ENCODE measurements at regions not wholly inside any gene's neighbourhood (a gene's known extent, or its start where the extent isn't known, plus 50 kb on each side); places are given as distances from the start of the nearest gene placed in this dataset.

DNA sequence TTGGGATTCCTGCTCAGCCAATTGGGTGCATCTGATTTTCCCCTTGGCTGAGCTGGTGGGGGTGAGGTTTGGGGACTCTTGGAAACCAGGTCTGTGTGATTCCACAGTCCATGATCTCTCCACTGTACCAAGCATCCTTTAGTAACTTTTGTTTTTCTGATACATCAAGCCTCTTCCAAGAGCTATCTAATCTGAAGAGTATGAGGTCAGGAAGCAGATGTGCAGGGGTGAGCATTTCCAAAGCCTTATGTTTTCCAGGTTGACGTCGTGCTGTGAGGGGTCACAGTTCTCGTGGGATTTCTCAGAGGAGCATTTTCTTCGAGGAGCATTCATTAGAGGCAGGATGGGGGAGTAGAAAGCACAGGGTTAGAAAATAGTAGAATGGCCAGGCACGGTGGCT is 95.3 kb downstream of the KLF4 start:
- no peaks in the 10 kb centered on the region for H3K4me1 ChIP-seq (ENCODE audit: insufficient read depth, low read length)
- H3K9me3 ChIP-seq (ENCODE audit: control insufficient read depth in 1 of 2, low read length in 2 of 2) = no peaks in the 10 kb centered on the region
- Mint-ChIP-seq H3K27ac (no peak overlapping the region), H3K36me3 (no peaks in the 10 kb centered on the region), H3K27me3 (peaks cover 2 to 6% of the 10 kb centered on the region in 2 donors), H3K9me3 (no peaks in the 10 kb centered on the region), H3K4me3 (no peak overlapping the region), H3K4me1 (no peaks in the 10 kb centered on the region)
- no peak overlapping the region for H3K4me3 ChIP-seq (ENCODE audit: low read length in 2 of 2)
- no peak overlapping the region for H3K27ac ChIP-seq (ENCODE audit: low read depth, low read length)
- H3K36me3 ChIP-seq (ENCODE audit: insufficient read depth, low read length) = no peaks in the 10 kb centered on the region
- CTCF ChIA-PET (ENCODE audit: partially characterized antibody) = no interaction called here
- DNase-seq = no peak
- intact Hi-C loops (cut with micrococcal nuclease) = no loop called here
- no peaks in the 10 kb centered on the region for H3K27me3 ChIP-seq (ENCODE audit: insufficient read depth, low read length)
- POLR2A ChIA-PET (ENCODE audit: partially characterized antibody) = no interaction called here

DNA sequence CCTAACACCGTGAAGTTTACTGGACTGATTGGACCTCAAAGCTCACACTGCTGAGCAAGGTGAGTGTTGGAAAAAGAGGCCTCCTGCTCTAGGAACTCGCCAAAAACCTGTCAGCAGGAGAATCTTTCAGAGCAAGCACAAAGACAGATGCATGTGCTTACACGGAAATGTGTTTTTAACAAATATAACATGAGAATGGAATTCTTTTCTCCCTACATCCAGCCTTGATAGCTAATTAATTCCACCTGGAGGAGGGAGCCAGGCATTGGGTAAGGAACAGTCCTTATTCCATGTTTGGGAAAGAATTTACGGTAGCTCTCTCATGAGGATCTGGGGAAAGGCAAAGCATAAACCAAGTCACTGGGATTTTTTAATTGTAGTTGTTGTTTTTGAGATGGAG is 98.8 kb downstream of the KLF4 start:
- H3K27ac Mint-ChIP-seq = no peak overlapping the region
- no peak for DNase-seq
- POLR2A ChIA-PET (ENCODE audit: partially characterized antibody) = no interaction called here
- no peak overlapping the region for H3K4me3 Mint-ChIP-seq
- Histone ChIP-seq H3K9me3 (ENCODE audit: control insufficient read depth in 1 of 2, low read length in 2 of 2) (no peaks in the 10 kb centered on the region), H3K4me1 (ENCODE audit: insufficient read depth, low read length) (no peaks in the 10 kb centered on the region), H3K27me3 (ENCODE audit: insufficient read depth, low read length) (no peaks in the 10 kb centered on the region), H3K4me3 (ENCODE audit: low read length in 2 of 2) (no peak overlapping the region), H3K36me3 (ENCODE audit: insufficient read depth, low read length) (no peaks in the 10 kb centered on the region), H3K27ac (ENCODE audit: low read depth, low read length) (no peak overlapping the region)
- intact Hi-C loops (cut with micrococcal nuclease) = no loop called here
- no peaks in the 10 kb centered on the region for H3K36me3 Mint-ChIP-seq
- peaks cover 1 to 6% of the 10 kb centered on the region in 2 donors for H3K27me3 Mint-ChIP-seq
- no peaks in the 10 kb centered on the region for H3K9me3 Mint-ChIP-seq
- CTCF ChIA-PET (ENCODE audit: partially characterized antibody) = interaction anchor here (0.9 to 1.5 kb wide), 2 partner anchors 10 to 50 kb away, joined by 3 read pairs; no protein-coding TSS in a partner anchor
- H3K4me1 Mint-ChIP-seq = no peaks in the 10 kb centered on the region

DNA sequence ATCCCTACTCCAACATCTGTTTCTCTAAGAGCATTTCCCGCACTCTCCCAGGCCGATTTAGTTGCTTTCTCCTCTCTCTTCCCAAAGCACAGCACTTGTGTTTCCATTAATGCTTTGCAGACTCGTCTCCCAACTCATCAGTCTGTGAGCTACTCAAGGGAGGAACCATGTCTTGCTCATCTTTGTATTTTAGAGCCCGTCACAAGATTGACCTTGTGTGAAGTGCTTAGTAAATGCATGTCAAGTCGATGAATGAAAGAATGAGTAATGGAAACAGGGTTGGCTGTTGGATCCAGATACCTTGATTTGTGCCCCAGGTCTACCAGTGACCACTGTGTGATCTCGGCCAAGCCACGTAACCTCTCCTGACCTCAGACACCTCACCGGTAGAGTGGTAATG is 99.3 kb downstream of the KLF4 start:
- H3K36me3 ChIP-seq (ENCODE audit: insufficient read depth, low read length) = no peaks in the 10 kb centered on the region
- CTCF ChIA-PET (ENCODE audit: partially characterized antibody) = interaction anchor here (0.6 to 0.9 kb wide), 2 partner anchors 10 to 213 kb away, joined by 3 read pairs; no protein-coding TSS in a partner anchor
- intact Hi-C loops (cut with micrococcal nuclease) = no loop called here
- DNase-seq = no peak
- no peaks in the 10 kb centered on the region for H3K9me3 ChIP-seq (ENCODE audit: control insufficient read depth in 1 of 2, low read length in 2 of 2)
- no peak overlapping the region for H3K4me3 ChIP-seq (ENCODE audit: low read length in 2 of 2)
- Mint-ChIP-seq H3K4me1 (no peaks in the 10 kb centered on the region), H3K27me3 (peaks cover 0 to 6% of the 10 kb centered on the region in 2 donors), H3K9me3 (no peaks in the 10 kb centered on the region), H3K27ac (peak overlapping the region in 1 of 7 donors; percentile 0), H3K4me3 (no peak overlapping the region), H3K36me3 (no peaks in the 10 kb centered on the region)
- no peak overlapping the region for H3K27ac ChIP-seq (ENCODE audit: low read depth, low read length)
- H3K27me3 ChIP-seq (ENCODE audit: insufficient read depth, low read length) = no peaks in the 10 kb centered on the region
- H3K4me1 ChIP-seq (ENCODE audit: insufficient read depth, low read length) = no peaks in the 10 kb centered on the region
- POLR2A ChIA-PET (ENCODE audit: partially characterized antibody) = no interaction called here

DNA sequence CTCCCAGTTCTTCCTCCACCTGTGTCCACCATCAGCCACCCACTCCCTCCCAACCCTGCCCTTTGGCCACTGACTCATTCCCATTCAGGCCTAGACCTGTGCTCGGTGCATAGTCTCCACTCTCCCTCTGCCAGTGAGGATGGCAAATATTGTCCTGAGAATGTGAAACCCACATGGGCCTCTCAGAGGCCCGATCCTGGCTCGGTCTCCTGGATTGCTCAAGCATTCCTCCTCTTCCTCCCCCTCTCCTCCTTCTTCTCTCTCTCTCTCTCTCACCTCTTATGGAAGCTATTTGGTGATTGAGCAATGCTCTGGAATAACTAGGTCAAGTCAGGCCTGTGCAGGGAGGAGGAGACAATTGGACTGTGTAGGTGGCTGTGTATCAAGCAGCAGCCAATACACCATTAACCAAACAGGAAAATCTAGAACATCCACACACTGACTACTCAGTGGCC is 99.9 kb downstream of the KLF4 start:
- Mint-ChIP-seq H3K27ac (no peak overlapping the region), H3K4me3 (no peak overlapping the region), H3K36me3 (no peaks in the 10 kb centered on the region), H3K9me3 (peaks cover 0 to 2% (median 0%) of the 10 kb centered on the region in 8 donors), H3K4me1 (no peaks in the 10 kb centered on the region), H3K27me3 (peaks cover 0 to 8% of the 10 kb centered on the region in 2 donors)
- no peak overlapping the region for H3K27ac ChIP-seq (ENCODE audit: low read depth, low read length)
- POLR2A ChIA-PET (ENCODE audit: partially characterized antibody) = no interaction called here
- CTCF ChIA-PET (ENCODE audit: partially characterized antibody) = interaction anchor here (0.6 kb wide), 1 partner anchor 214 kb away, joined by 3 read pairs; no protein-coding TSS in a partner anchor
- H3K4me3 ChIP-seq (ENCODE audit: low read length in 2 of 2) = no peak overlapping the region
- no peaks in the 10 kb centered on the region for H3K27me3 ChIP-seq (ENCODE audit: insufficient read depth, low read length)
- no peaks in the 10 kb centered on the region for H3K4me1 ChIP-seq (ENCODE audit: insufficient read depth, low read length)
- H3K9me3 ChIP-seq (ENCODE audit: control insufficient read depth in 1 of 2, low read length in 2 of 2) = no peaks in the 10 kb centered on the region
- H3K36me3 ChIP-seq (ENCODE audit: insufficient read depth, low read length) = no peaks in the 10 kb centered on the region
- no peak for DNase-seq
- intact Hi-C loops (cut with micrococcal nuclease) = no loop called here

DNA sequence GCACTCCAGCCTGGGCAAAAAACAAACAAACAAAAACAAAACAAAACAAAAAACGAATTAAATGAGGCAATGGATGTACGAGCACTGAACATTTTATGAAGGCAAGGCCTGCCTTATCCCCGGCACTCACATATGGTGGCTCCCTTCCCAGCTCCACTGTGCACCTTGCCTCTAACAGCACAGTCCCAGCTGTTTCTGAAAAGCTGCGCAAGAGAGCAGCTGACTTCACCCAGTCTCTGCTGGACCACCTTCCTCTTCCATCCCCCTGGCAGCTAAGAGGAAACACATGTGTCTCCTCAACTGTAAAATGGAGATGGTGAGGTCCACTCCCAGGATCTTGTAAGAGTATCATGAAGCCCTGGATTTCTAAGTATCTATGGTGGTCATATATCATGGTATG is 100.7 kb downstream of the KLF4 start:
- no peak for DNase-seq
- ChIA-PET CTCF (ENCODE audit: partially characterized antibody) (no interaction called here), POLR2A (ENCODE audit: partially characterized antibody) (no interaction called here)
- Histone ChIP-seq H3K9me3 (ENCODE audit: control insufficient read depth in 1 of 2, low read length in 2 of 2) (no peaks in the 10 kb centered on the region), H3K4me1 (ENCODE audit: insufficient read depth, low read length) (no peaks in the 10 kb centered on the region), H3K36me3 (ENCODE audit: insufficient read depth, low read length) (no peaks in the 10 kb centered on the region), H3K27ac (ENCODE audit: low read depth, low read length) (no peak overlapping the region), H3K27me3 (ENCODE audit: insufficient read depth, low read length) (no peaks in the 10 kb centered on the region), H3K4me3 (ENCODE audit: low read length in 2 of 2) (no peak overlapping the region)
- peaks cover 1 to 10% of the 10 kb centered on the region in 2 donors for H3K27me3 Mint-ChIP-seq
- H3K4me3 Mint-ChIP-seq = no peak overlapping the region
- H3K9me3 Mint-ChIP-seq = peaks cover 0 to 2% (median 0%) of the 10 kb centered on the region in 8 donors
- intact Hi-C loops (cut with micrococcal nuclease) = no loop called here
- no peaks in the 10 kb centered on the region for H3K4me1 Mint-ChIP-seq
- no peaks in the 10 kb centered on the region for H3K36me3 Mint-ChIP-seq
- H3K27ac Mint-ChIP-seq = no peak overlapping the region

DNA sequence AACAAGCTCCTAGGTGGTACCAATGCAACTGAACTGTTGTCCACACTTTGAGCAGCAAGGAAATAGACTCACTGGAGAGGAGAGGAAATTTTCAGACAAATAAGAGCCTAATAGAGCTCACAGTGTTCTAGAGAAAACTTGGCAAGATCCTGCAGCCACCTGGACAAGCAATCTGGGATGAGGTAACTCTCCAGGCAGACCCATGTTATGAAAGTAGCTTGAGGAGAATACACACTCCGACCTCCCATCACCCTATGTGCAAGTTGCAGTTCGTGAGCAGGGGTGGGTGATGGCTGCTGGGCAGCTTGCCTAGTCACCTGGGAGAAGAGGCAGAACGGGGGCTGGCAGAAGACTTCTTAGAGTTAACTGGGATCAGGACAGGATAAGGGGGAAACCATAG is 102.2 kb downstream of the KLF4 start:
- Mint-ChIP-seq H3K36me3 (no peaks in the 10 kb centered on the region), H3K27me3 (peaks cover 3 to 5% of the 10 kb centered on the region in 2 donors), H3K4me3 (no peak overlapping the region), H3K4me1 (no peaks in the 10 kb centered on the region), H3K27ac (no peak overlapping the region), H3K9me3 (peaks cover 0 to 2% (median 0%) of the 10 kb centered on the region in 8 donors)
- DNase-seq = no peak
- ChIA-PET POLR2A (ENCODE audit: partially characterized antibody) (no interaction called here), CTCF (ENCODE audit: partially characterized antibody) (interaction anchor here (1.1 kb wide), 1 partner anchor 38 kb away, joined by 3 read pairs; no protein-coding TSS in a partner anchor)
- no peaks in the 10 kb centered on the region for H3K9me3 ChIP-seq (ENCODE audit: control insufficient read depth in 1 of 2, low read length in 2 of 2)
- no peaks in the 10 kb centered on the region for H3K4me1 ChIP-seq (ENCODE audit: insufficient read depth, low read length)
- no peak overlapping the region for H3K27ac ChIP-seq (ENCODE audit: low read depth, low read length)
- no peaks in the 10 kb centered on the region for H3K27me3 ChIP-seq (ENCODE audit: insufficient read depth, low read length)
- intact Hi-C loops (cut with micrococcal nuclease) = no loop called here
- H3K36me3 ChIP-seq (ENCODE audit: insufficient read depth, low read length) = no peaks in the 10 kb centered on the region
- no peak overlapping the region for H3K4me3 ChIP-seq (ENCODE audit: low read length in 2 of 2)

DNA sequence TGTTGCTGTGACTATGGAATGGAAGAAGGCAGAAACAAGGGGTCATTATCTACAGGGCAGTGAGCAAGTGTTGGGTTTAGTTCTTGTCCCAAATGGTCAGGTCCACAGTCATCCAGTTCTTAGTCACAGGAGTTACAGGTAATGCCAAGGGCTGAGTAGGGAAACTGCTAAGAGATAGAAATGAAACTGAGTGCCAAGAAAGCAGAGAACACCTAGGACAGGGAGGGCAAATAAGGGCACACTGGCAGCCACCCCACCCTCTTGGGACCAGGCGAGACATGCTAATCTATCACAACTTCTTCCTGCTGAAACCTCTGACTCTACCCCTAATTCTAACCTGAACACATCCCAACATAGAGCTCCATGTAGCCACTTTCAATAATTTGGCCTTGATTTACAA is 103.2 kb downstream of the KLF4 start:
- Histone ChIP-seq H3K4me3 (ENCODE audit: low read length in 2 of 2) (no peak overlapping the region), H3K27ac (ENCODE audit: low read depth, low read length) (no peak overlapping the region), H3K9me3 (ENCODE audit: control insufficient read depth in 1 of 2, low read length in 2 of 2) (no peaks in the 10 kb centered on the region), H3K36me3 (ENCODE audit: insufficient read depth, low read length) (no peaks in the 10 kb centered on the region), H3K4me1 (ENCODE audit: insufficient read depth, low read length) (no peaks in the 10 kb centered on the region), H3K27me3 (ENCODE audit: insufficient read depth, low read length) (no peaks in the 10 kb centered on the region)
- Mint-ChIP-seq H3K27me3 (peaks cover 4 to 5% of the 10 kb centered on the region in 2 donors), H3K4me3 (no peak overlapping the region), H3K36me3 (no peaks in the 10 kb centered on the region), H3K9me3 (peaks cover 0 to 2% (median 0%) of the 10 kb centered on the region in 8 donors), H3K27ac (no peak overlapping the region), H3K4me1 (no peaks in the 10 kb centered on the region)
- intact Hi-C loops (cut with micrococcal nuclease) = no loop called here
- DNase-seq = no peak
- POLR2A ChIA-PET (ENCODE audit: partially characterized antibody) = no interaction called here
- CTCF ChIA-PET (ENCODE audit: partially characterized antibody) = no interaction called here
